HFFc6 (cell line): ENCODE measurements at regions not wholly inside any gene's neighbourhood (a gene's known extent, or its start where the extent isn't known, plus 50 kb on each side); places are given as distances from the start of the nearest gene placed in this dataset.
"Not testable (repeated sequence)": the region's sequence is repeated elsewhere in the genome, so short reads cannot be mapped to it uniquely, and the experiment has no call there.

Source experiments
- DNase-seq: peaks from one replicate; pipeline ENCODE4 v3.0.0-alpha.2; 2018
- H3K27ac Mint-ChIP-seq: 2 replicates; pipeline ENCODE4 v1.8.0; 2020; ENCODE audit warnings: mild to moderate bottlenecking, mixed read lengths
- H3K27me3 Mint-ChIP-seq: 2 replicates; pipeline ENCODE4 v1.8.0; 2021; ENCODE audit warnings: mild to moderate bottlenecking, moderate library complexity, mixed read lengths; ENCODE audit not compliant: insufficient read depth
- H3K36me3 Mint-ChIP-seq: 2 replicates; pipeline ENCODE4 v1.8.0; 2021; ENCODE audit warnings: low read depth, mixed read lengths
- H3K4me1 Mint-ChIP-seq: 2 replicates; pipeline ENCODE4 v1.8.0; 2020; ENCODE audit warnings: low read depth, mixed read lengths
- H3K4me3 Mint-ChIP-seq: 2 replicates; pipeline ENCODE4 v1.8.0; 2020; ENCODE audit warnings: mild to moderate bottlenecking, moderate library complexity, mixed read lengths
- H3K9me3 Mint-ChIP-seq: 2 replicates; pipeline ENCODE4 v1.8.0; 2020; ENCODE audit warnings: mild to moderate bottlenecking, mixed read lengths
- CTCF ChIP-seq: fragments of 200-600 bp; sonication (generic); IDR thresholded peaks from 2 replicates; pipeline ENCODE4 v1.5.0; 2021; ENCODE audit warnings: antibody characterized with exemption, mild to moderate bottlenecking

GRCh38 chr1:172837816-172838679 lies 179.1 kb downstream of the FASLG start:
- no peaks in the 10 kb centered on the region for H3K9me3 Mint-ChIP-seq
- peaks cover 26% of the 10 kb centered on the region for H3K4me1 Mint-ChIP-seq
- H3K36me3 Mint-ChIP-seq: no peaks in the 10 kb centered on the region
- no peaks in the 10 kb centered on the region for H3K27me3 Mint-ChIP-seq
- H3K27ac Mint-ChIP-seq: peak overlapping the region; percentile 29; the same call in 1 of the 2 replicates
- DNase-seq: peak; percentile 19
- no peak overlapping the region for H3K4me3 Mint-ChIP-seq
- no peak for TF ChIP-seq CTCF

- Mint-ChIP-seq H3K9me3 (no peaks in the 10 kb centered on the region), H3K4me3 (no peak overlapping the region), H3K27ac (no peak overlapping the region), H3K36me3 (no peaks in the 10 kb centered on the region), H3K4me1 (peaks cover 22% of the 10 kb centered on the region), H3K27me3 (no peaks in the 10 kb centered on the region)
- no peak for TF ChIP-seq CTCF
- no peak for DNase-seq
Measured at GRCh38 chr1:172838680-172839313, 179.9 kb downstream of the FASLG start.

GRCh38 chr1:172839639-172840038 lies 180.7 kb downstream of the FASLG start:
- DNase-seq, H3K27me3 Mint-ChIP-seq, H3K36me3 Mint-ChIP-seq, H3K27ac Mint-ChIP-seq, H3K4me3 Mint-ChIP-seq, H3K9me3 Mint-ChIP-seq: not testable (repeated sequence)
- peaks cover 19% of the 10 kb centered on the region for H3K4me1 Mint-ChIP-seq

- Mint-ChIP-seq H3K4me3 (no peak overlapping the region), H3K4me1 (peaks cover 15% of the 10 kb centered on the region), H3K27ac (no peak overlapping the region), H3K36me3 (no peaks in the 10 kb centered on the region), H3K9me3 (no peaks in the 10 kb centered on the region), H3K27me3 (no peaks in the 10 kb centered on the region; the same call in 1 of the 2 replicates)
- no peak for TF ChIP-seq CTCF
- DNase-seq: no peak
Measured at GRCh38 chr1:172843444-172843843, 184.5 kb downstream of the FASLG start.

- Mint-ChIP-seq H3K27ac (no peak overlapping the region), H3K36me3 (no peaks in the 10 kb centered on the region)
Measured at GRCh38 chr1:172845371-172845770, 186.5 kb downstream of the FASLG start.

More at GRCh38 chr1:172845371-172845770, 186.5 kb downstream of the FASLG start:
- peaks cover 9% of the 10 kb centered on the region for H3K4me1 Mint-ChIP-seq
- H3K4me3 Mint-ChIP-seq: no peak overlapping the region
- no peaks in the 10 kb centered on the region for H3K9me3 Mint-ChIP-seq
- DNase-seq: no peak
- H3K27me3 Mint-ChIP-seq: no peaks in the 10 kb centered on the region; the same call in 1 of the 2 replicates
- no peak for TF ChIP-seq CTCF
